ENCODE measurements at regions not wholly inside any gene's neighbourhood (a gene's known extent, or its start where the extent isn't known, plus 50 kb on each side); places are given as distances from the start of the nearest gene placed in this dataset.

DNA sequence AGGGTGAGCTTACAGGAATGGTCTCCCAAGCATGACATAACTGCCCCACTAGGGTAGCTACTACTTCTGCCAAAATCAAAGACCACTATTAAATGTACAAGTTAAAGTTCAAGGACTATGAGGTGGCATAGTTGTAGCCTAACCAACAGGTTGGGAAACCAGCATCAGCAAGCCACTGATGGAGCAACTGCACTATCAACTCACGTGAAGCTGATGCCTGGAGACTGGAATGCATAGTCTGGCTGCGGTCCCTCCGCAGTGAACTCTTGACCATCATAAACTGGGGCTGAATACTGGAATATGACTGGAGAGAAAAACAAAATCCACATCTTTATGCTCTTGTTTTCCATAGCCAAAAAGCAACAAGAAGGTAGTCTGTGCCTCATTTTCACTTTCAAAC, 541.4 kb downstream of the DNAJB9 start:
- ATAC-seq (no peak), DNase-seq (ENCODE audit: low spot score) (no peak)
- Mint-ChIP-seq H3K9me3 (peaks cover 22% of the 10 kb centered on the region), H3K4me3 (no peak overlapping the region), H3K27ac (no peak overlapping the region), H3K27me3 (no peaks in the 10 kb centered on the region), H3K36me3 (no peaks in the 10 kb centered on the region), H3K4me1 (ENCODE audit: low read depth in 2 of 2) (no peaks in the 10 kb centered on the region)

GRCh38 chr7:109121599-109122300, 552.1 kb downstream of the DNAJB9 start:
- Mint-ChIP-seq H3K27me3 (no peaks in the 10 kb centered on the region), H3K36me3 (peaks cover 5% of the 10 kb centered on the region), H3K4me3 (no peak overlapping the region), H3K27ac (no peak overlapping the region), H3K4me1 (ENCODE audit: low read depth in 2 of 2) (no peaks in the 10 kb centered on the region), H3K9me3 (peaks cover 16% of the 10 kb centered on the region)
- ATAC-seq (no peak), DNase-seq (ENCODE audit: low spot score) (no peak)

- DNase-seq (ENCODE audit: low spot score) (no peak), ATAC-seq (no peak)
- peaks cover 21% of the 10 kb centered on the region for H3K9me3 Mint-ChIP-seq
- peaks cover 12% of the 10 kb centered on the region for H3K36me3 Mint-ChIP-seq
- no peaks in the 10 kb centered on the region for H3K4me1 Mint-ChIP-seq (ENCODE audit: low read depth in 2 of 2)
- H3K27ac Mint-ChIP-seq, result no peak overlapping the region
- no peak overlapping the region for H3K4me3 Mint-ChIP-seq
- H3K27me3 Mint-ChIP-seq, result no peaks in the 10 kb centered on the region
Measured at GRCh38 chr7:109125001-109125400, 555.3 kb downstream of the DNAJB9 start.

DNA sequence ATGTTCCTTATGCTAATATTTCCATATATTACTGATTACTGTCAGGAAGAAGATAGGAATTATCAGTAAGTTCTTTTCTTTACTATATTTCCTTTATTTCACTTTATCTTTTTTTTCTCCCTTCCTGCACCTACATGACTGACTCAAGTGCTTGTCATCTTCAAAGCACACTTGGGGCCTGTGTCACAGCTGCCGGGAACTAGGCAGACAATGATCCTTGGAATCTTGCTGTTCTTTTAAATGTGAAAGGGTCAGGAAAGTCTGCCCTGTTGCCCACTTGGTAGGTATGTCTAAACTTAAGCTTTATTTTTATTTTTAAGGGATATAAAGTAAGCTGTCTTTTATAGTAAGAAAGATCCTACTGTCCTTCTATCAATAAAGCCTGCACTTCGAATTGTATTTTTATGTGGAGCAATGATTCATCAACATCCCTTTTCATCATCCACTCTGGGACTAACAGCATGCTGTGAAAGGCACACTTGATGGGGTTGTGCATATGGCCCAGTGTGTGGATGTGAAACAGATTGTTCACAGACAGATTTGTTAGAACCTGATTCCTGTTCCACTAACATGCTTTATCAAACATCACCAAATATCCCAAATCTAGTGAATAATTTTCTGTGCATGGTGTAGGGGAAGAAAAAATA, 556.9 kb downstream of the DNAJB9 start:
- H3K27ac Mint-ChIP-seq, result no peak overlapping the region
- peaks cover 12% of the 10 kb centered on the region for H3K36me3 Mint-ChIP-seq
- H3K4me3 Mint-ChIP-seq, result no peak overlapping the region
- H3K9me3 Mint-ChIP-seq, result peaks cover 27% of the 10 kb centered on the region
- H3K27me3 Mint-ChIP-seq, result no peaks in the 10 kb centered on the region
- H3K4me1 Mint-ChIP-seq (ENCODE audit: low read depth in 2 of 2), result no peaks in the 10 kb centered on the region
- DNase-seq (ENCODE audit: low spot score), result no peak
- no peak for ATAC-seq

GRCh38 chr7:109127145-109127544, 557.5 kb downstream of the DNAJB9 start:
- Mint-ChIP-seq H3K9me3 (peaks cover 27% of the 10 kb centered on the region), H3K4me3 (no peak overlapping the region)

GRCh38 chr7:109131141-109131540, 561.5 kb downstream of the DNAJB9 start:
- Mint-ChIP-seq H3K4me1 (ENCODE audit: low read depth in 2 of 2) (no peaks in the 10 kb centered on the region), H3K9me3 (peaks cover 28% of the 10 kb centered on the region), H3K4me3 (no peak overlapping the region), H3K36me3 (peaks cover 17% of the 10 kb centered on the region), H3K27me3 (no peaks in the 10 kb centered on the region), H3K27ac (no peak overlapping the region)
- no peak for ATAC-seq
- DNase-seq (ENCODE audit: low spot score), result no peak

More at GRCh38 chr7:109127145-109127544, 557.5 kb downstream of the DNAJB9 start:
- ATAC-seq (no peak), DNase-seq (ENCODE audit: low spot score) (no peak)
- no peaks in the 10 kb centered on the region for H3K4me1 Mint-ChIP-seq (ENCODE audit: low read depth in 2 of 2)
- no peaks in the 10 kb centered on the region for H3K27me3 Mint-ChIP-seq
- no peak overlapping the region for H3K27ac Mint-ChIP-seq
- H3K36me3 Mint-ChIP-seq, result peaks cover 12% of the 10 kb centered on the region

- ATAC-seq, result no peak
- Mint-ChIP-seq H3K4me1 (ENCODE audit: low read depth in 2 of 2) (no peaks in the 10 kb centered on the region), H3K27me3 (no peaks in the 10 kb centered on the region), H3K4me3 (no peak overlapping the region), H3K9me3 (peaks cover 35% of the 10 kb centered on the region), H3K27ac (no peak overlapping the region), H3K36me3 (peaks cover 24% of the 10 kb centered on the region)
- DNase-seq (ENCODE audit: low spot score), result no peak
Measured at GRCh38 chr7:109136893-109137292, 567.2 kb downstream of the DNAJB9 start.

DNA sequence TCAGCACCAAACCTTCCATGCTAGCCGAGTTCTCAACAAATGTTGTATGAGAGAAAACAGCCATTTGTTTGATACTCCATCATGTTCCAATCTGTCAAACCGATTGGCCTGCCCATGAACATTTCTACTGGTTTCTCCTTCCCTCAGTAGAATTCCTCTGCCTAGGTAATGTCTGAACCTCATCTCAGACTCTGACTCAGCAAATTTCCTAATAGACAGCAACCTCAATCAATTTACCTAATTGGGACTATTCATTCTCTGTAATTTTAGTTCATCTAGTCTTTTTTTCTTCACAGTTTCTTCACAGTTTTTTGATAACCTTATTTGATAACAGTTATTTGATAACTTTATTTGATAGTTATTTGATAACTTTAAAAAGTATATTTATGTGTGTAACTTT, 585.1 kb downstream of the DNAJB9 start:
- DNase-seq (ENCODE audit: low spot score), result no peak
- Mint-ChIP-seq H3K27ac (no peak overlapping the region), H3K27me3 (no peaks in the 10 kb centered on the region), H3K36me3 (peaks cover 23% of the 10 kb centered on the region), H3K4me1 (ENCODE audit: low read depth in 2 of 2) (no peaks in the 10 kb centered on the region), H3K4me3 (no peak overlapping the region), H3K9me3 (peaks cover 17% of the 10 kb centered on the region)
- ATAC-seq, result no peak

- Mint-ChIP-seq H3K27me3 (no peaks in the 10 kb centered on the region), H3K9me3 (peaks cover 30% of the 10 kb centered on the region), H3K4me3 (no peak overlapping the region), H3K36me3 (peaks cover 20% of the 10 kb centered on the region), H3K27ac (no peak overlapping the region), H3K4me1 (ENCODE audit: low read depth in 2 of 2) (no peaks in the 10 kb centered on the region)
- DNase-seq (ENCODE audit: low spot score) (no peak), ATAC-seq (no peak)
Measured at GRCh38 chr7:109158246-109158645, 588.6 kb downstream of the DNAJB9 start.

- peaks cover 18% of the 10 kb centered on the region for H3K9me3 Mint-ChIP-seq
- H3K27me3 Mint-ChIP-seq, result no peaks in the 10 kb centered on the region
- DNase-seq (ENCODE audit: low spot score), result no peak
- no peaks in the 10 kb centered on the region for H3K4me1 Mint-ChIP-seq (ENCODE audit: low read depth in 2 of 2)
- no peak overlapping the region for H3K27ac Mint-ChIP-seq
- no peak overlapping the region for H3K4me3 Mint-ChIP-seq
- ATAC-seq, result no peak
- H3K36me3 Mint-ChIP-seq, result no peaks in the 10 kb centered on the region
Measured at GRCh38 chr7:109176661-109177060, 607.0 kb downstream of the DNAJB9 start.

GRCh38 chr7:109178342-109178741, 608.7 kb downstream of the DNAJB9 start:
- DNase-seq (ENCODE audit: low spot score), result no peak
- Mint-ChIP-seq H3K27ac (no peak overlapping the region), H3K9me3 (peaks cover 15% of the 10 kb centered on the region), H3K4me3 (no peak overlapping the region), H3K36me3 (peaks cover 5% of the 10 kb centered on the region), H3K4me1 (ENCODE audit: low read depth in 2 of 2) (no peaks in the 10 kb centered on the region), H3K27me3 (no peaks in the 10 kb centered on the region)
- ATAC-seq, result no peak

DNA sequence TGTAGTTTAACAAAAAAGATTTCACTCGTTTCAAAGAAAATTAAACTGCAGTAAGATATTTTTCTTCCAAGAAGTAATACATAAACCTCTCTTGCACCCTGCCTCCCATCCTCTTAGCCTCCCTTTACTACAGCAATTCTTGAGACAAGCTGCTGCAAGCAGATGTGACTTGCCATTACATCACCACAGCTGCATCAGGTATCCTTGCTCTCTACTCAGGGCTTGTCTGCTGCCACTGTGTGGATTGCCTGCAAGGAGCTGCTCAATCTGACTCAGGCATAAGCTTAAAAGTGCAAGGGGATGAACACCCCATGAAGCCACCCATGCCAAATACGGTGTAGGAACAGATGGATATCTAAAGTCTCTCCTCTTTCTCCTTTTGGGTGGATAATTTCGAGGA, 609.9 kb downstream of the DNAJB9 start:
- Mint-ChIP-seq H3K9me3 (peaks cover 14% of the 10 kb centered on the region), H3K4me3 (no peak overlapping the region), H3K36me3 (peaks cover 5% of the 10 kb centered on the region), H3K27me3 (no peaks in the 10 kb centered on the region), H3K27ac (no peak overlapping the region), H3K4me1 (ENCODE audit: low read depth in 2 of 2) (no peaks in the 10 kb centered on the region)
- DNase-seq (ENCODE audit: low spot score) (no peak), ATAC-seq (no peak)

- H3K9me3 Mint-ChIP-seq, result peaks cover 16% of the 10 kb centered on the region
- H3K27ac Mint-ChIP-seq, result no peak overlapping the region
- no peaks in the 10 kb centered on the region for H3K36me3 Mint-ChIP-seq
- DNase-seq (ENCODE audit: low spot score) (no peak), ATAC-seq (no peak)
- H3K4me3 Mint-ChIP-seq, result no peak overlapping the region
- no peaks in the 10 kb centered on the region for H3K27me3 Mint-ChIP-seq
- H3K4me1 Mint-ChIP-seq (ENCODE audit: low read depth in 2 of 2), result no peaks in the 10 kb centered on the region
Measured at GRCh38 chr7:109190766-109191398, 621.2 kb downstream of the DNAJB9 start.

- no peak for DNase-seq (ENCODE audit: low spot score)
- no peaks in the 10 kb centered on the region for H3K27me3 Mint-ChIP-seq
- H3K9me3 Mint-ChIP-seq, result peaks cover 27% of the 10 kb centered on the region
- peaks cover 7% of the 10 kb centered on the region for H3K36me3 Mint-ChIP-seq
- no peaks in the 10 kb centered on the region for H3K4me1 Mint-ChIP-seq (ENCODE audit: low read depth in 2 of 2)
- H3K27ac Mint-ChIP-seq, result no peak overlapping the region
- no peak overlapping the region for H3K4me3 Mint-ChIP-seq
- ATAC-seq, result no peak
Measured at GRCh38 chr7:109206196-109206595, 636.5 kb downstream of the DNAJB9 start.
